Gastrocnemius medialis (tissue), 4 donors: ENCODE measurements at regions not wholly inside any gene's neighbourhood (a gene's known extent, or its start where the extent isn't known, plus 50 kb on each side); places are given as distances from the start of the nearest gene placed in this dataset.

Experiments
- CTCF ChIP-seq, 5 experiments: fragments of 450-650 bp in 3 of 5; fragments of 200-600 bp in 2 of 5; sonication (generic) in 2 of 5; IDR thresholded peaks in 4 of 5; conservative IDR thresholded peaks in 1 of 5; 1 replicate in 4 of 5; 2 replicates in 1 of 5; pipeline ENCODE4 v1.5.1; 2016 to 2019; ENCODE audit warnings: antibody characterized with exemption in 5 of 5, mild to moderate bottlenecking in 3 of 5, moderate library complexity in 3 of 5
- POLR2A ChIP-seq, 2 donors: fragments of 450-650 bp; IDR thresholded peaks; one replicate each; pipeline ENCODE4 v1.6.1; 2017; ENCODE audit warnings: antibody characterized with exemption in 2 of 2, mild to moderate bottlenecking in 2 of 2, moderate library complexity in 2 of 2

GRCh38 chr14:85732031-85732430 is 202.1 kb downstream of the FLRT2 start:
- TF ChIP-seq CTCF (IDR thresholded peaks at IDR 0.05 in 4 of 5, conservative IDR thresholded peaks at IDR 0.05 in 1 of 5) (no peak), POLR2A (IDR thresholded peaks at IDR 0.05) (no peak)
